Astrocyte (in vitro differentiated cells and primary cell): ENCODE measurements at regions not wholly inside any gene's neighbourhood (a gene's known extent, or its start where the extent isn't known, plus 50 kb on each side); places are given as distances from the start of the nearest gene placed in this dataset.

ENCODE experiments used
- DNase-seq: peaks from one replicate; pipeline ENCODE4 v3.0.0-alpha.2; 2010; ENCODE audit warnings: low read depth
- FAIRE-seq: peaks from 2 replicates; lab custom pipeline; 2011; peaks lifted over from hg19 to GRCh38; lab: Jason Lieb, UNC
- H2AFZ ChIP-seq: 2 replicates; pipeline ENCODE4 v1.6.0; 2012; ENCODE audit warnings: low read depth, low read length, inconsistent platforms
- H3K27ac ChIP-seq: 2 replicates; pipeline ENCODE4 v1.5.1; 2011; ENCODE audit warnings: low read depth, low read length, inconsistent platforms
- H3K27me3 ChIP-seq: 2 replicates; pipeline ENCODE4 v1.6.0; 2011; ENCODE audit warnings: low read length, inconsistent platforms; ENCODE audit not compliant: insufficient read depth
- H3K36me3 ChIP-seq: 2 replicates; pipeline ENCODE4 v1.5.1; 2011; ENCODE audit warnings: low read length, inconsistent platforms; ENCODE audit not compliant: insufficient read depth
- H3K4me1 ChIP-seq: 2 replicates; pipeline ENCODE4 v1.5.1; 2011; ENCODE audit warnings: low read length, inconsistent platforms; ENCODE audit not compliant: insufficient read depth
- H3K4me2 ChIP-seq: 2 replicates; pipeline ENCODE4 v1.6.0; 2012; ENCODE audit warnings: low read length, inconsistent platforms
- H3K4me3 ChIP-seq: 2 replicates; pipeline ENCODE4 v1.5.1; 2011; ENCODE audit warnings: low read depth, mild to moderate bottlenecking, low read length, inconsistent platforms; ENCODE audit not compliant: insufficient read depth
- H3K79me2 ChIP-seq: 2 replicates; pipeline ENCODE4 v1.6.0; 2012; ENCODE audit warnings: mild to moderate bottlenecking, low read length, inconsistent platforms; ENCODE audit not compliant: insufficient read depth
- H3K9ac ChIP-seq: 2 replicates; pipeline ENCODE4 v1.6.0; 2012; ENCODE audit warnings: mild to moderate bottlenecking, low read length, inconsistent platforms
- H3K9me3 ChIP-seq: 2 replicates; pipeline ENCODE4 v1.5.1; 2012; ENCODE audit warnings: low read depth, mild to moderate bottlenecking, low read length, inconsistent platforms; ENCODE audit not compliant: insufficient read depth
- H4K20me1 ChIP-seq: 2 replicates; pipeline ENCODE4 v1.6.0; 2012; ENCODE audit warnings: low read length, inconsistent platforms; ENCODE audit not compliant: insufficient read depth
- H3K27ac Mint-ChIP-seq: one replicate; pipeline ENCODE4 v1.8.0; 2021; ENCODE audit warnings: mild to moderate bottlenecking, mixed read lengths; ENCODE audit not compliant: unreplicated experiment
- H3K27me3 Mint-ChIP-seq: one replicate; pipeline ENCODE4 v1.8.0; 2021; ENCODE audit warnings: low read depth, mixed read lengths; ENCODE audit not compliant: unreplicated experiment
- H3K36me3 Mint-ChIP-seq: one replicate; pipeline ENCODE4 v1.8.0; 2021; ENCODE audit warnings: low read depth, mixed read lengths; ENCODE audit not compliant: unreplicated experiment
- H3K4me1 Mint-ChIP-seq: one replicate; pipeline ENCODE4 v1.8.0; 2021; ENCODE audit warnings: low read depth, mixed read lengths; ENCODE audit not compliant: unreplicated experiment
- H3K4me3 Mint-ChIP-seq: one replicate; pipeline ENCODE4 v1.8.0; 2021; ENCODE audit warnings: mild to moderate bottlenecking, moderate library complexity, mixed read lengths; ENCODE audit not compliant: unreplicated experiment
- H3K9me3 Mint-ChIP-seq: one replicate; pipeline ENCODE4 v1.8.0; 2021; ENCODE audit warnings: mild to moderate bottlenecking, mixed read lengths; ENCODE audit not compliant: unreplicated experiment
- CTCF ChIP-seq: IDR thresholded peaks from 2 replicates; pipeline ENCODE4 v1.5.1; 2011; ENCODE audit warnings: low read depth, mild to moderate bottlenecking, inconsistent platforms, low read length, moderate library complexity; ENCODE audit not compliant: insufficient read depth
- EZH2 ChIP-seq: IDR thresholded peaks from 2 replicates; pipeline ENCODE4 v1.6.1; 2012; ENCODE audit warnings: mild to moderate bottlenecking, low read length, inconsistent platforms; ENCODE audit not compliant: insufficient read depth

- Mint-ChIP-seq H3K36me3 (peaks cover 5% of the 10 kb centered on the region), H3K27me3 (no peaks in the 10 kb centered on the region), H3K9me3 (no peaks in the 10 kb centered on the region), H3K4me3 (no peak overlapping the region), H3K27ac (no peak overlapping the region), H3K4me1 (peaks cover 26% of the 10 kb centered on the region)
- Histone ChIP-seq H3K36me3 (no peaks in the 10 kb centered on the region), H4K20me1 (no peaks in the 10 kb centered on the region), H3K4me3 (no peak overlapping the region), H3K27me3 (no peaks in the 10 kb centered on the region), H3K9me3 (no peaks in the 10 kb centered on the region), H3K9ac (no peak overlapping the region), H3K27ac (no peak overlapping the region), H3K79me2 (no peaks in the 10 kb centered on the region), H2AFZ (no peak overlapping the region), H3K4me1 (peaks cover 18% of the 10 kb centered on the region), H3K4me2 (no peak overlapping the region)
- FAIRE-seq = no peak
- TF ChIP-seq CTCF = no peak
- TF ChIP-seq EZH2 = no peak
- DNase-seq = no peak
Observed at GRCh38 chr11:92709329-92709728, 260.1 kb upstream of the MTNR1B start.

GRCh38 chr11:92711926-92712325 lies 257.5 kb upstream of the MTNR1B start:
- Histone ChIP-seq H4K20me1 (no peaks in the 10 kb centered on the region), H3K4me3 (no peak overlapping the region), H3K36me3 (no peaks in the 10 kb centered on the region), H3K9ac (no peak overlapping the region), H3K27me3 (no peaks in the 10 kb centered on the region), H3K27ac (no peak overlapping the region), H3K79me2 (no peaks in the 10 kb centered on the region), H3K4me1 (peaks cover 16% of the 10 kb centered on the region), H2AFZ (no peak overlapping the region), H3K9me3 (no peaks in the 10 kb centered on the region), H3K4me2 (peak overlapping the region; percentile 11)
- no peak for TF ChIP-seq EZH2
- TF ChIP-seq CTCF = no peak
- H3K4me3 Mint-ChIP-seq = no peak overlapping the region
- no peaks in the 10 kb centered on the region for H3K9me3 Mint-ChIP-seq
- H3K27me3 Mint-ChIP-seq = no peaks in the 10 kb centered on the region
- peaks cover 25% of the 10 kb centered on the region for H3K4me1 Mint-ChIP-seq
- DNase-seq (no peak), FAIRE-seq (peak; percentile 13)
- H3K27ac Mint-ChIP-seq = no peak overlapping the region
- H3K36me3 Mint-ChIP-seq = no peaks in the 10 kb centered on the region

- TF ChIP-seq CTCF (no peak), EZH2 (no peak)
- peaks cover 7% of the 10 kb centered on the region for H3K4me1 ChIP-seq
- H3K36me3 Mint-ChIP-seq = no peaks in the 10 kb centered on the region
Observed at GRCh38 chr11:92714111-92714510, 255.3 kb upstream of the MTNR1B start.

More at GRCh38 chr11:92714111-92714510, 255.3 kb upstream of the MTNR1B start:
- no peak overlapping the region for H3K4me3 Mint-ChIP-seq
- Histone ChIP-seq H2AFZ (no peak overlapping the region), H3K27me3 (no peaks in the 10 kb centered on the region), H3K9me3 (no peaks in the 10 kb centered on the region), H3K36me3 (no peaks in the 10 kb centered on the region), H3K27ac (no peak overlapping the region), H3K4me3 (no peak overlapping the region), H3K79me2 (no peaks in the 10 kb centered on the region), H3K4me2 (no peak overlapping the region), H4K20me1 (no peaks in the 10 kb centered on the region), H3K9ac (no peak overlapping the region)
- H3K27me3 Mint-ChIP-seq = no peaks in the 10 kb centered on the region
- FAIRE-seq = no peak
- no peaks in the 10 kb centered on the region for H3K9me3 Mint-ChIP-seq
- DNase-seq = no peak
- H3K27ac Mint-ChIP-seq = no peak overlapping the region
- peaks cover 20% of the 10 kb centered on the region for H3K4me1 Mint-ChIP-seq
